ENCODE measurements at regions not wholly inside any gene's neighbourhood (a gene's known extent, or its start where the extent isn't known, plus 50 kb on each side); places are given as distances from the start of the nearest gene placed in this dataset.

GRCh38 chrY:7674465-7674864, 762.9 kb upstream of the AMELY start:
- TF ChIP-seq CTCF (IDR thresholded peaks at IDR 0.05) (no peak), POLR2A (IDR thresholded peaks at IDR 0.05) (no peak)

Measured in lower leg skin (tissue), 3 donors.